Activated CD4-positive, CD25-positive, alpha-beta regulatory T cell (primary cell): ENCODE measurements at regions not wholly inside any gene's neighbourhood (a gene's known extent, or its start where the extent isn't known, plus 50 kb on each side); places are given as distances from the start of the nearest gene placed in this dataset.

Source experiments
- DNase-seq, 4 experiments: peaks; one replicate each; lab custom pipeline; 2025; lab: John Stamatoyannopoulos, UW

DNA sequence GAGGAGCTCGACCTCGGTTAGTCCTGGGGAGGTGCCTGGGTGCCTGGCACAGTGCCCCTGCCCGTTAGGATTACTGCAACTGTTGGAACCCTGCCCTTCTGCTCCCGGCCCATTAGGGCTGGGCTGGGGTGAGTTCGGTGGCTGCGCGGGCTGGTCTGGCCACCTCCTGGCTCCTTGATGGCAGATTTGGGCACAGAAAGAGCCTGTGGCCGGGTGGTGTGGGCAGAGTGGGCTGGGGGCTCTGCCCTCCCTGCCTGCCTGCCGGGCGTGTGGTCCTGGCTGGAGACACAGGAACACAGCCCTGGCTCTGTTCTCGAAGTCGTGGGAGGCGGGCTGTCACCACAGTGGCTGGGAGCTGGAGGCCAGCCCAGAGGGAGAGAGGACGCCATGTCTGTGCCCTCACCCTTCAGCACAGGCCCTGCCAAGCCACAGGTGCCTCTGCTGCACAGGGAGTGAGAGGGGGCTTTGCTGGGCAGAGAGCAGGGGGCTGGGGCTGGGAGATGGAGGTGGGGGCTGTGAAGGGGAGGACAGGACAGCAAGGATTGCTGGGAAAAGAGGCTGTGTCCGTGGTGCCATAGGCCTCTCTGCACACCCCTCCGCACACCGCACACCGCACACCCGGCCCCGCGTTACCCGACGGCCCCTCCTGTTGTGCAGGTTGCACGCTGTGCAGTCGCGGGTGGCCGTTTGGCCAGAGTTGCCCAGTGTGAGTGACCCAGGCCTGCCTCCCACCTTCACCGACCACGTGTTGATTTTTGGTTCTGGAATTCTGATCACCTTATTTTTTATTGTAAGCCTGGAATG, 236.6 kb upstream of the GSE1 start:
- no peak for DNase-seq

DNA sequence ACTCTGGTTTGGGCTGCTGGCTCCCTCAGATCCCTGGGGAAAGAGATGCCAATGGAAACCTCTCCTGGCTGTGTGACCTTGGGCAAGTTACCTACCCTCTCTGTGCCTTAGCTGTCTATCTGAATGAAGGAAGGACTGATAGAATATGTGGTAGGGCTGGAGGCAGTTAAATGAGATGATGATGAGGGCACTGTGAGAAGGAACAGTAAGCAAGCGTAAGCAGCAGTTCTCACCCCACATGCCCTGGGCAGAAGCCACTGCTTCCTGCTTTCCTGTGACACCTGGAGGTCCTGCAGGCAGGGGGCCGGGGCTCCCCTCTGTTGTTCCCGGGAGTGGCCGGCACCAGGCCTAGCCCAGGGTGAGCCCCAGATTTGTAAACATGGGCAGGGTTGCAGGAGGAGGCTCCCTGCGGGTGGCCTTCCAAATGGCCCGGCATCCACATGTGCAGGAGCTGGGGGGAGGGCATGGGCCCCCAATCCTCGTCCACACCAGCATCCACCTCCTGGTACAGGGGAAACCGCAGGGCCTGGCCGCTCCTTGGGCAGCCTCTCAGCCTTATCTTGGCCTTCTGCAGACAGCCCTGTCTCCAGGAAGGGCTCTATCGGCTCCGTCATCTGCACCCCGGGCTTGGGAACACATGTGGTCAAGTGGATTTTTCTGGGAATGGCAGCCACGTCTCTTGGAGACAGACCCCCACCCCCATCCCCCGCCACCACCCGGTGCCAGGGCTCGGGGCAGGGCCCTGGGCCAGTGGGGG, 235.6 kb upstream of the GSE1 start:
- no peak for DNase-seq

DNA sequence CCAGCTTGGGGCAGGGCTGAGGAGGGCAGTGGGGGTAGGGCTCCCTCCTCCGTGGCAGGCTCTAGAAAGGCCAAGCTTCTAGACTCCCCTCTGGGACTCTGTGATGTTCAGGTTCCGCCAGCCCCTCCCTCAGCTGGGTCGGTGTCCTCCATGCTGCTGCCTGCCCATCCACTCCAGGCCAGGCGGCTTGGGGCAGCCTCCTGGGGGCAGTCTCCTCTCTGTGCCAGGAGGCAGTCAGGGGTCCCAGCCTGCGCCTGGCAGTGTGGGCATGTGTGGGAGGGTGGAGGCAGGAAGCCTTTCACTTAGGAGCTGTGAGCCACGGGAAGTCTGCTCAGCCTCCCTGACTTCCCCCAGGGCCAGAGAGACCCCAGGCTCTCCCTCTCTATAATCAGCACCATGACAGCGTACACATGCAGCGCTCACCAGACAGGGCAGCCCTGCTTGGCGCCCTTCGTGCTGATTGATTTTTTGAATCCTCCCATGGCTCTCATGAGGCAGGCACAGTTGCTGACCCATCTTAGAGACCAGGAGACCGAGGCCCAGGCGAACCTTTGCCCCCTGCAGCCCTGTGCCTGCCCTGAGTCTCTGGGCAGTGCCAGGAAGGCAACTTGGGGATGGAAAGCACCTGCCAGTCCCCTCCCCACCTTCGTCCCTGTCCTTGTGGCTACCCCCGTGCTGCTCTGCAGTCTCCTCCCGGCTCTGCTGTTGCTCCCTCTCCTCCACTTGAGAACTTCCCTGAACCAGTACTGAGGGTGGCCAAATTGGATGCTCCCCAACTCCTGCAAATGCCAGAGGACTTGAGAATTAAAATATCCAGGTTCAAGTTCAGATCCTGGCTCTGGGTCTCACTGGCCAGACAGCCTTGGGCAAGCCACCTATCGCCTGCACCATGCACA, 234.7 kb upstream of the GSE1 start:
- DNase-seq, result no peak

GRCh38 chr16:85379041-85380001, 233.8 kb upstream of the GSE1 start:
- no peak for DNase-seq

GRCh38 chr16:85380002-85380395, 233.1 kb upstream of the GSE1 start:
- no peak for DNase-seq

DNA sequence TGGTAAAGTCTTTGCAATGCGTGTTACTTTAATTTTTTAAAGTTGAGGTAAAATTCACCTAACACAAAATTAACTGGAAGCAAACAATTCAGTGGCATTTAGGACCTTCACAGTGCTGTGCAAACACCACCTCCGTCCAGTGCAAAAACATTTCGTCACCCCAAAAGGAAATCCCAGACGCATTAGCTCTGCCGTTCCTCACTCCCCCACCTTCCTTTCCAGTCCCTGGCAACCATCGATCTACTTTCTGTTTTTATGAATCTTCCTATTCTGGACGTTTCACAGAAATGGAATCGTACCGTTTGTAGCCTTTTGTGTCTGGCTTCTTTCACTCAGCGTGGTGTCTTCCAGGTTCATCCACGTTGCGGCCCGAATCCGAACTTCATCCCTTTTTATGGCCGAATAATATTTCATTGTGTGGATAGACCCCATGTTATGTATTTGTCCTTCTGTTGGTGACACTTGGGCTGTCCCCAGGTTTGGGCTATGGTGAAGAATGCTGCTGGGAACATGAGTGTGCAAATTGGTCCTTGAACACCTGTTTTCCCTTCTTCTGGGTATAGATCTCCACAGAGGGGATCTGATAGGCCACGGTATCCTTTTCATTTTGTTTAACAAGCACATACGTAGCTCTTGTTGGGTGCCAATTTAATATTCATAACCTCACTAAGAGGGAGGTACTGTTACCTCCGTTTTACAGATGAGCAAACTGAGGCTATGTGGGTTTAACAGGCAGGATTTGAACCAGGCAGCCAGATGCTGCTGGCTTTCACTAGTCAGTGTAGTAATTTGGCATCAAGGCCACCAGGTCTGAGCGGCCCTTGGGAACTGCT, 232.0 kb upstream of the GSE1 start:
- DNase-seq, result no peak

GRCh38 chr16:85381738-85382592, 231.2 kb upstream of the GSE1 start:
- DNase-seq, result no peak

- DNase-seq, result no peak
Measured at GRCh38 chr16:85382717-85383118, 230.4 kb upstream of the GSE1 start.

GRCh38 chr16:85383836-85384832, 229.0 kb upstream of the GSE1 start:
- no peak for DNase-seq

GRCh38 chr16:85384833-85385462, 228.2 kb upstream of the GSE1 start:
- no peak for DNase-seq

- DNase-seq, result no peak
Measured at GRCh38 chr16:85385463-85386331, 227.4 kb upstream of the GSE1 start.

- DNase-seq, result no peak
Measured at GRCh38 chr16:85386467-85387170, 226.5 kb upstream of the GSE1 start.

GRCh38 chr16:85387171-85387507, 226.0 kb upstream of the GSE1 start:
- no peak for DNase-seq

GRCh38 chr16:85387731-85388295, 225.3 kb upstream of the GSE1 start:
- no peak for DNase-seq

GRCh38 chr16:85389679-85390470, 223.2 kb upstream of the GSE1 start:
- DNase-seq, result no peak
